GM23338 (cell line): ENCODE measurements at regions not wholly inside any gene's neighbourhood (a gene's known extent, or its start where the extent isn't known, plus 50 kb on each side); places are given as distances from the start of the nearest gene placed in this dataset.

ENCODE experiments used
- EZH2phosphoT487 ChIP-seq: fragments of 200-600 bp; sonication (generic); IDR thresholded peaks from one replicate; pipeline ENCODE4 v1.8.1; 2018; ENCODE audit warnings: antibody characterized with exemption; ENCODE audit not compliant: unreplicated experiment
- TF ChIP-seq, protein P1 (sequence below), 2 experiments: fragments of 200-600 bp in 1 of 2; sonication (generic) in 1 of 2; conservative IDR thresholded peaks; 2 replicates each; pipeline versions ENCODE4 v1.5.1 to v1.6.1; 2016 to 2017; ENCODE audit warnings: antibody characterized with exemption in 2 of 2, low read depth in 2 of 2, mild to moderate bottlenecking in 2 of 2, moderate library complexity in 1 of 2

DNA sequence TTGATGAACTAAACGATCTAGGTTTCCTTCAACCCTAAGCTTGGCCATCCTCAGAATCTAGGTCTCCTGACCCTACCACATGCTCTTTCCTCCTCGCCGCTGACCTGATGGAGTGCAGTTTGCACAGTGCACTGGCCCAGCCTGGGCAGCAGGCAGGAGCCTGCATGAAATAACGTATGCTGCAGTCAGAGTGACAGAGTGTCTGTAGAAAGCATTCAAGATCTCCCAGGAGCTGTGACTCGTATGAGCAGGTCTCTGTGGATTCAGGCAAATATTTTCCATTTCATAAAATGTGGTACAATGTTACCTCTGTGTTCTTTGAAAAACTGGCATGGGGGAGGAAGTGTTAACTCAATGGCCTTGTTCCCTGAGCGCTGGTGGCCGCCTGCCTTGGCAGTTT lies 441.8 kb downstream of the RPS24 start:
- TF ChIP-seq EZH2phosphoT487 = no peak
- TF ChIP-seq, protein P1, sequence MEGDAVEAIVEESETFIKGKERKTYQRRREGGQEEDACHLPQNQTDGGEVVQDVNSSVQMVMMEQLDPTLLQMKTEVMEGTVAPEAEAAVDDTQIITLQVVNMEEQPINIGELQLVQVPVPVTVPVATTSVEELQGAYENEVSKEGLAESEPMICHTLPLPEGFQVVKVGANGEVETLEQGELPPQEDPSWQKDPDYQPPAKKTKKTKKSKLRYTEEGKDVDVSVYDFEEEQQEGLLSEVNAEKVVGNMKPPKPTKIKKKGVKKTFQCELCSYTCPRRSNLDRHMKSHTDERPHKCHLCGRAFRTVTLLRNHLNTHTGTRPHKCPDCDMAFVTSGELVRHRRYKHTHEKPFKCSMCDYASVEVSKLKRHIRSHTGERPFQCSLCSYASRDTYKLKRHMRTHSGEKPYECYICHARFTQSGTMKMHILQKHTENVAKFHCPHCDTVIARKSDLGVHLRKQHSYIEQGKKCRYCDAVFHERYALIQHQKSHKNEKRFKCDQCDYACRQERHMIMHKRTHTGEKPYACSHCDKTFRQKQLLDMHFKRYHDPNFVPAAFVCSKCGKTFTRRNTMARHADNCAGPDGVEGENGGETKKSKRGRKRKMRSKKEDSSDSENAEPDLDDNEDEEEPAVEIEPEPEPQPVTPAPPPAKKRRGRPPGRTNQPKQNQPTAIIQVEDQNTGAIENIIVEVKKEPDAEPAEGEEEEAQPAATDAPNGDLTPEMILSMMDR (conservative IDR thresholded peaks at IDR 0.05; ENCODE audit: low read depth in 2 of 2) = no peak
